WTC11 (cell line): ENCODE measurements at regions not wholly inside any gene's neighbourhood (a gene's known extent, or its start where the extent isn't known, plus 50 kb on each side); places are given as distances from the start of the nearest gene placed in this dataset.

Experiments used
- ATAC-seq: fragments of 200-7000 bp; cut with Tn5 transposase; 2 replicates; pipeline ENCODE4 v1.10.0; 2021; ENCODE audit warnings: mild to moderate bottlenecking, moderate library complexity
- CTCF ChIA-PET: fragments of 300-600 bp; sonication (Branson Sonifier 250); formaldehyde crosslinking; loops from one replicate; lab custom pipeline; 2021; ENCODE audit warnings: antibody characterized with exemption; lab: Charles Lee
- POLR2A ChIA-PET: fragments of 350-600 bp; sonication (Branson Sonifier 250); formaldehyde crosslinking; loops from one replicate; lab custom pipeline; 2021; ENCODE audit warnings: antibody characterized with exemption; lab: Charles Lee
- DNase-seq: peaks from one replicate; pipeline ENCODE4 v3.0.0; 2021; ENCODE audit warnings: low spot score
- H3K27ac Mint-ChIP-seq: 2 replicates; pipeline ENCODE4 v1.8.0; 2021; ENCODE audit warnings: mixed read lengths
- H3K27me3 Mint-ChIP-seq: 2 replicates; pipeline ENCODE4 v1.8.0; 2021; ENCODE audit warnings: low read depth, mild to moderate bottlenecking, moderate library complexity, mixed read lengths
- H3K36me3 Mint-ChIP-seq: 2 replicates; pipeline ENCODE4 v1.8.0; 2021; ENCODE audit warnings: mixed read lengths
- H3K4me1 Mint-ChIP-seq: 2 replicates; pipeline ENCODE4 v1.8.0; 2022; ENCODE audit warnings: mixed read lengths
- H3K4me3 Mint-ChIP-seq: 2 replicates; pipeline ENCODE4 v1.8.0; 2021; ENCODE audit warnings: mild to moderate bottlenecking, moderate library complexity, mixed read lengths
- H3K9me3 Mint-ChIP-seq: 2 replicates; pipeline ENCODE4 v1.8.0; 2021; ENCODE audit warnings: mixed read lengths
- CREB1 ChIP-seq: sonication (generic); formaldehyde crosslinking; IDR thresholded peaks from 2 replicates; pipeline ENCODE4 v1.8.0; 2023; ENCODE audit warnings: mild to moderate bottlenecking, missing genetic modification reagents
- ELF4 ChIP-seq: sonication (generic); formaldehyde crosslinking; IDR thresholded peaks from 2 replicates; pipeline ENCODE4 v1.8.1; 2022; ENCODE audit warnings: low read depth, mild to moderate bottlenecking, moderate library complexity, missing genetic modification reagents
- FOXP1 ChIP-seq: sonication (generic); formaldehyde crosslinking; IDR thresholded peaks from 2 replicates; pipeline ENCODE4 v1.8.0; 2022; ENCODE audit warnings: missing genetic modification reagents, mild to moderate bottlenecking, moderate library complexity, borderline replicate concordance
- GRHL2 ChIP-seq: fragments of 250-450 bp; sonication (Bioruptor Pico); IDR thresholded peaks from 2 replicates; pipeline ENCODE4 v1.8.0; 2022; ENCODE audit warnings: mild to moderate bottlenecking, moderate library complexity; ENCODE audit not compliant: insufficient replicate concordance, severe bottlenecking
- GTF2I ChIP-seq: fragments of 250-450 bp; sonication (Bioruptor Pico); conservative IDR thresholded peaks from 2 replicates; pipeline ENCODE4 v1.4.0; 2021; ENCODE audit warnings: mild to moderate bottlenecking
- JUN ChIP-seq: sonication (generic); formaldehyde crosslinking; IDR thresholded peaks from 2 replicates; pipeline ENCODE4 v1.8.0; 2023; ENCODE audit warnings: mild to moderate bottlenecking, missing genetic modification reagents
- NR1H2 ChIP-seq: sonication (generic); formaldehyde crosslinking; IDR thresholded peaks from 2 replicates; pipeline ENCODE4 v1.9.0; 2021; ENCODE audit warnings: mild to moderate bottlenecking, moderate library complexity, missing genetic modification reagents
- NR3C1 ChIP-seq: sonication (generic); formaldehyde crosslinking; conservative IDR thresholded peaks from 2 replicates; pipeline ENCODE4 v1.8.1; 2023; ENCODE audit warnings: low read depth, mild to moderate bottlenecking, missing genetic modification reagents
- ZNF138 ChIP-seq: sonication (generic); formaldehyde crosslinking; conservative IDR thresholded peaks from 2 replicates; pipeline ENCODE4 v1.8.1; 2022; ENCODE audit warnings: mild to moderate bottlenecking, moderate library complexity, missing genetic modification reagents
- ZNF396 ChIP-seq: fragments of 250-450 bp; sonication (Bioruptor Pico); IDR thresholded peaks from 2 replicates; pipeline ENCODE4 v1.8.0; 2021; ENCODE audit warnings: mild to moderate bottlenecking, moderate library complexity, borderline replicate concordance
- ZNF423 ChIP-seq: fragments of 250-450 bp; sonication (Bioruptor Pico); IDR thresholded peaks from 2 replicates; pipeline ENCODE4 v2.1.2; 2022; ENCODE audit warnings: mild to moderate bottlenecking, moderate library complexity
- ZNF671 ChIP-seq: fragments of 250-450 bp; sonication (Bioruptor Pico); IDR thresholded peaks from 2 replicates; pipeline ENCODE4 v1.8.0; 2021; ENCODE audit warnings: mild to moderate bottlenecking
- TF ChIP-seq, protein P1 (sequence below): sonication (generic); formaldehyde crosslinking; IDR thresholded peaks from 2 replicates; pipeline ENCODE4 v1.8.1; 2023; ENCODE audit warnings: mild to moderate bottlenecking, missing genetic modification reagents, moderate library complexity
- TF ChIP-seq, protein P2 (sequence below): sonication (generic); formaldehyde crosslinking; IDR thresholded peaks from 2 replicates; pipeline ENCODE4 v1.8.0; 2023; ENCODE audit warnings: missing genetic modification reagents
- TF ChIP-seq, protein P3 (sequence below): fragments of 200-600 bp; IDR thresholded peaks from 2 replicates; pipeline ENCODE4 v1.8.0; 2022; ENCODE audit warnings: antibody characterized with exemption

DNA sequence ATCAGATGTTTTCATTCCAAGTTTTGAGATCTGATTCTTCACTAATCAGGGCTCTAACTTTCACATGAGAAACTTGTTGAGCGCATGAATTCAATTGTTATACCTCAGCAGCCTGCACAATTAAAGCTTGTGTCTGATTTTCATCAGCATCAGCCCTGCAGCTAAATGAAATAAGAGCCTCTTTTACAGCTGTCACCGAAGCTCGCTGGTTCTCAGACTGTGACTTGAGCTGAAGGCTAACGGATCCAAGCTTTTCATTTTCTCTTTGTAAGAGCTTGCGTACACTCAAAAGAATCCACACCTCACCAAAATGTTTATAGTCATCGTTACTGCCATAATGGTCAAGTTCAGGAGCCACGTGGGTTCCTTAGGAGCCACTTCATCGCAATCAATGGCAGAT lies 65.5 kb upstream of the BEGAIN start:
- H3K4me1 Mint-ChIP-seq = peaks cover 12% of the 10 kb centered on the region
- no peaks in the 10 kb centered on the region for H3K9me3 Mint-ChIP-seq
- DNase-seq = no peak
- H3K4me3 Mint-ChIP-seq = no peak overlapping the region
- TF ChIP-seq NR3C1 = no peak
- no peak for TF ChIP-seq NR1H2 (CRISPR knock-in tag)
- no peak for TF ChIP-seq ZNF423 (CRISPR knock-in tag)
- TF ChIP-seq GRHL2 (CRISPR knock-in tag) = no peak
- TF ChIP-seq, all 79 proteins: peak for 0
- ChIA-PET CTCF (interaction anchor here (0.7 to 8.0 kb wide), 51 partner anchors 8 to 438 kb away, joined by 3 to 68 read pairs (median 4); no protein-coding TSS in a partner anchor), POLR2A (interaction anchor here (1.0 kb wide), 1 partner anchor 263 kb away, joined by 3 read pairs; no protein-coding TSS in a partner anchor)
- ATAC-seq = no peak
- Mint-ChIP-seq H3K27me3 (peaks cover 15% of the 10 kb centered on the region), H3K27ac (no peak overlapping the region), H3K36me3 (no peaks in the 10 kb centered on the region)

DNA sequence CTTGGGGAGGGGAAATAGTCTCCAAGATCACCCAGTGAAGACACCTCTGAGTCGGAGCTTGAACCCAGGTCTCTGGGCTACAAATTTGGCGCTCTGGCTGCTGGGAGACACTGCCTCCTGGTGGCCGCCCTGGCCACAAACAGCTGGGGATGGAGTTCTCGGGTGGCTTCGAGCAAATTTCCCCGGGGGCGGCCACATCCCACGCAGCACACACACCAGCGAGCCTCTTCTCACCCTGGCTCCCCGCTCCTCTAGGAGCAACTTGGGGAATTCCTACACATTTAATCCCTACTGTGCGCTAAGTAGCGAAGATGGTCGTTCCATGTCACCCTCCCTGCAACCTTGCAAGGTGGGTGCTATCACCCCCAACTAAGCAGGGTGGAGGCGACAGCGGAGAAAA lies 66.2 kb upstream of the BEGAIN start:
- H3K9me3 Mint-ChIP-seq = no peaks in the 10 kb centered on the region
- ChIA-PET POLR2A (interaction anchor here (1.0 kb wide), 1 partner anchor 264 kb away, joined by 3 read pairs; no protein-coding TSS in a partner anchor), CTCF (interaction anchor here (0.7 to 8.0 kb wide), 53 partner anchors 8 to 439 kb away, joined by 3 to 68 read pairs (median 4); no protein-coding TSS in a partner anchor)
- H3K36me3 Mint-ChIP-seq = no peaks in the 10 kb centered on the region
- DNase-seq = peak; percentile 57
- TF ChIP-seq ZNF138 (CRISPR knock-in tag) (no peak), ZNF671 (CRISPR knock-in tag) (no peak), CREB1 (CRISPR knock-in tag) (no peak), ELF4 (CRISPR knock-in tag) (no peak), ZNF396 (CRISPR knock-in tag) (no peak)
- TF ChIP-seq, protein P1, sequence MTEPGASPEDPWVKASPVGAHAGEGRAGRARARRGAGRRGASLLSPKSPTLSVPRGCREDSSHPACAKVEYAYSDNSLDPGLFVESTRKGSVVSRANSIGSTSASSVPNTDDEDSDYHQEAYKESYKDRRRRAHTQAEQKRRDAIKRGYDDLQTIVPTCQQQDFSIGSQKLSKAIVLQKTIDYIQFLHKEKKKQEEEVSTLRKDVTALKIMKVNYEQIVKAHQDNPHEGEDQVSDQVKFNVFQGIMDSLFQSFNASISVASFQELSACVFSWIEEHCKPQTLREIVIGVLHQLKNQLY = no peak
- TF ChIP-seq, protein P2, sequence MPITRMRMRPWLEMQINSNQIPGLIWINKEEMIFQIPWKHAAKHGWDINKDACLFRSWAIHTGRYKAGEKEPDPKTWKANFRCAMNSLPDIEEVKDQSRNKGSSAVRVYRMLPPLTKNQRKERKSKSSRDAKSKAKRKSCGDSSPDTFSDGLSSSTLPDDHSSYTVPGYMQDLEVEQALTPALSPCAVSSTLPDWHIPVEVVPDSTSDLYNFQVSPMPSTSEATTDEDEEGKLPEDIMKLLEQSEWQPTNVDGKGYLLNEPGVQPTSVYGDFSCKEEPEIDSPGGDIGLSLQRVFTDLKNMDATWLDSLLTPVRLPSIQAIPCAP (CRISPR knock-in tag) = no peak
- TF ChIP-seq, protein P3, sequence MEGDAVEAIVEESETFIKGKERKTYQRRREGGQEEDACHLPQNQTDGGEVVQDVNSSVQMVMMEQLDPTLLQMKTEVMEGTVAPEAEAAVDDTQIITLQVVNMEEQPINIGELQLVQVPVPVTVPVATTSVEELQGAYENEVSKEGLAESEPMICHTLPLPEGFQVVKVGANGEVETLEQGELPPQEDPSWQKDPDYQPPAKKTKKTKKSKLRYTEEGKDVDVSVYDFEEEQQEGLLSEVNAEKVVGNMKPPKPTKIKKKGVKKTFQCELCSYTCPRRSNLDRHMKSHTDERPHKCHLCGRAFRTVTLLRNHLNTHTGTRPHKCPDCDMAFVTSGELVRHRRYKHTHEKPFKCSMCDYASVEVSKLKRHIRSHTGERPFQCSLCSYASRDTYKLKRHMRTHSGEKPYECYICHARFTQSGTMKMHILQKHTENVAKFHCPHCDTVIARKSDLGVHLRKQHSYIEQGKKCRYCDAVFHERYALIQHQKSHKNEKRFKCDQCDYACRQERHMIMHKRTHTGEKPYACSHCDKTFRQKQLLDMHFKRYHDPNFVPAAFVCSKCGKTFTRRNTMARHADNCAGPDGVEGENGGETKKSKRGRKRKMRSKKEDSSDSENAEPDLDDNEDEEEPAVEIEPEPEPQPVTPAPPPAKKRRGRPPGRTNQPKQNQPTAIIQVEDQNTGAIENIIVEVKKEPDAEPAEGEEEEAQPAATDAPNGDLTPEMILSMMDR = peak; percentile 81
- peaks cover 15% of the 10 kb centered on the region for H3K27me3 Mint-ChIP-seq
- peaks cover 15% of the 10 kb centered on the region for H3K4me1 Mint-ChIP-seq
- ATAC-seq = no peak
- no peak overlapping the region for H3K4me3 Mint-ChIP-seq
- no peak overlapping the region for H3K27ac Mint-ChIP-seq

DNA sequence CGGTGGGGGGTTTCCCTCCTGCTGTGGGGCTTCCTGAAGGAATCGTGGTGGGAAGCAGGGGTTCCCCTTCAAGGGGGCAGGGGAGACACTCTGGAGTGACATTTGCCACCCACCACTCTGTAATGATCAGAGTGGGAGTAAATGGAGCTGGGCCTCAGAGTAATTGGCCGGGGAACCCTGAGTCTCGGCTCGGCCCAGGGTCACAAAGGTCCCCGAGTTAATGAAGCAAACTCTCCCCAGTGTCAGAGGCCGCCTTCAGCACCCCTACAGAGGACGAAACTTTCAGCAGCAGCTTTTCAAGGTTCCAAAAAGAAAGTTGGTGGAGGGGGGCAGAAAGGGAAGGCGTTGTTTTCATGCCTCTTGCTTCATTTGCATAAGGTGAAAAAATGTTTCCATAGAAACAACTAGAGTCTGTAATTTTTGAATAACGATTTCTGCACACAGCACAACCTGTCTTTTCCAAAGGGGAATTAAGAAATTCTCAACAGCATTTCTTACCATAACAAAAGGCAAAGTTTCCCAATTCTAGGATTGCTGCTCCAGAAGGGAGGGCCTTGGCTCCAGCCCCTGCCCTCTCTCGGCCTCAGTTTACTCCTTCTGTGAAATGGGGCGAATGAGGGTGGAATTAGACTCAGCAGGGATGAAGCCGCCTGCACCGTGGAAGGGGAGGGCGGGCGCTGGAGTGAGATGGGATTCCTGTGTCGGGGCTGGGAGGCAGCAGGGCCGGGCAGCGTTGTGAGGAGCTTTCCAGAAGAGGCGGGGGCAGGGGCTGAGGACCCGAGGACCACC lies 67.0 kb upstream of the BEGAIN start:
- ChIA-PET CTCF (interaction anchor here (0.7 to 8.0 kb wide), 35 partner anchors 9 to 440 kb away, joined by 3 to 68 read pairs (median 4); no protein-coding TSS in a partner anchor), POLR2A (interaction anchor here (1.0 kb wide), 1 partner anchor 264 kb away, joined by 3 read pairs; no protein-coding TSS in a partner anchor)
- TF ChIP-seq GTF2I (CRISPR knock-in tag) (peak; percentile 65; the same call in 1 of the 2 replicates), JUN (CRISPR knock-in tag) (no peak), FOXP1 (CRISPR knock-in tag) (0 out of 2 replicates have a peak, but pooled peaks have one; percentile 6)
- TF ChIP-seq, all 79 proteins: peak for 2
- Mint-ChIP-seq H3K4me3 (peak overlapping the region; percentile 53), H3K27ac (no peak overlapping the region), H3K27me3 (peaks cover 15% of the 10 kb centered on the region), H3K4me1 (peaks cover 19% of the 10 kb centered on the region), H3K9me3 (no peaks in the 10 kb centered on the region), H3K36me3 (no peaks in the 10 kb centered on the region)
- DNase-seq (no peak), ATAC-seq (peak; percentile 7)
